GM19468 (cell line): ENCODE measurements at regions not wholly inside any gene's neighbourhood (a gene's known extent, or its start where the extent isn't known, plus 50 kb on each side); places are given as distances from the start of the nearest gene placed in this dataset.

Experiments used
- ATAC-seq: cut with Tn5 transposase; IDR thresholded peaks from one replicate; pipeline ENCODE4 v1.9.1; 2021; ENCODE audit warnings: mild to moderate bottlenecking, moderate library complexity, moderate number of reproducible peaks; ENCODE audit not compliant: unreplicated experiment; ENCODE audit errors: extremely low read depth

DNA sequence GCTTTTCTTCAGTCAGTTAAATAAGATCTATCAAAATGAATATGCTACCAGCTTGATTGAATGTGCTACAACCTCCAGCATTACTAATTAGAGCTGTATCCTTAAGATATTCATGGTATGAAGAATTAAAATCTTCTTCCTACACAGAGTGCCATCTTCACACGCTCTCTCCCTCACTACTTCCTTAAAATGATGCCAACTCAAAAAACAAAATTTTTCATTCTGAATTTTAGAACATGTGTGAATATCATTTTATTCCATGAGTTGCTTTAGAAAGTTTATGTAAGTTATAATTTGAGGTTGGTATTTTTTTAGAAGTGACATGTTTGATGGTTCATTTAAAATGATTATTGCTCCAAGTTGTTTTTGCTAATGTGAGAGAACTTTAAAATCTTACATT lies 407.5 kb upstream of the CELF2 start:
- no peak for ATAC-seq

DNA sequence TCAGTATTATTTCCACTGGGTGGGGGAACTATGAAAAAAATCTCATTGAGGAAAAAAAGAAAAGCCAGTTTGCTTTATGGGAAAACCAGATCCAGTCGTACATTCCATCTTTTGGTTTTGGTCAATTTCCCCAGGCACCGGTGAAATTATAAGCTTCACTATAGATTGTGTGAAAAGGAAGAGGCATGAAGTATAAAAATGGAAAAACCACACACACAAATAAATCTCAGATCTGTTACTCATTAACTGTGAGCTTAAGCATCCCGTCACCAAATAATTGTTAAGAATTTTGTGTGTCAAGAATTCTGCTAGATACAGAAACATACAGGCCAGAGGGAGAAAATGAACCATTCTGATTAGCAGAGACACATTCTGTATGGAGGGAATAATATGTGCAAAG lies 405.5 kb upstream of the CELF2 start:
- no peak for ATAC-seq

DNA sequence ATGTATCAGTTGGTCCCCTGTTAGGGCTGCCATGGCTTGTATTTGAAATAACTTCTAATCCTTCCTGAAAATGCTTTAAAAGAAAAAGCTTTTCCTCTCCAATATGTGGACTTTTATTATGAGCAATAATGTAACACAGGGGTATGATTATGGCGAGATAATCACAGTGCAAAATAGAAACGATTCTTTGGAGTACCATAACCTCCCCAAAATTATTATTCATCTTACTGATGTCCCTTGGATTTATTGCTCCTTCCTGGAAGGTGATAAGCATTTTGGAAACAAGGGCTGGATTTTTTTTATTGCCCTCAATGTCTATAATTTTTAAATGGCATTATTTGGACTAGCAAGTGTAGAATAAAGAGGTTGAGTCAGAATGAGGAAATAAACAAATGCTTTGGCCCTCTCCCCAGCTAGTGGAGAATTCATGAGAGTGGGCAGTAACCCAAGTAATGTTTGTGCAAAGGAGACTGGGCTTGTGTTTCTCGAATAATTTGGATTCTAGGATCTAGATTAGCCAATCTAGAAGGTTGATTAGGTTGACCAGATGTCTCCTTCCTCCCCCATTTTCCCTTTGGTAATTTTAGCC lies 403.9 kb upstream of the CELF2 start:
- no peak for ATAC-seq

DNA sequence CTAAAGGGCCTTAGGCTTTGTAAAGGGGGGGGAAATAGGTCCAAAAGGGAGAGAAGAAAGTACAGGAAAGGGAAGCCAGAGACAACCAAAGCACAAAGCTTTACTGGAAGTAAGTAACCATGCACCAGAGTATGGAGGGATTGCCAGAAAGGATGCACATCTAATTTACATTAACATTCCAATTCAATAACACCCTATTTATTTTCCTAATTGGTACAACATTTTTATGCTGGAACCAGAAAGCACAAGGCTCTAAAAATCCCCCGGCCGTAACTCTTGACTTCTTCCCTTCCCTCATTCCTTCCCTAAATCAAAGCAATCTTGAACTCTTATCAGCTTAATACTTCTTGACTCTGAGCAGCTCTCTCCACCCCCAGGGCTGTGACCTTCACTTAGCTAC lies 400.0 kb upstream of the CELF2 start:
- ATAC-seq, result no peak

DNA sequence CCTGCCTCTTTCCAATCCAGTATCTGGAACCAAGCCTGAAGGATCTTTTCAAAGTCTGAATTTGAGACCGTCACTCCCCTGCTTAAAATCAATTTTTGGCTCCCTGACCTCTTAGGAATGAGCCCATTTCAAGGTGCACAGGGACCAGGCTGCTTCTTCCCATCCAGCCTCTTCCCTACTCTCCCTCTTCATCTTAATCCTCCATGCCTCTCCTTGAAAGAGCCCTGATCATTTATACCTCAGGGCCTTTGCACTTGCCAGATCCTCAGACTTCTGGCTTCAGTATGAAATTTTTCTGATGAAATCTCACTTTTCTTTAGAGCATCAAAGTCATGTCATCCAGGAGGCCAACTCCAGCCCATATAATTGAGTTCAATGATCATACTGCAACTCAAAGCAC lies 399.5 kb upstream of the CELF2 start:
- no peak for ATAC-seq

DNA sequence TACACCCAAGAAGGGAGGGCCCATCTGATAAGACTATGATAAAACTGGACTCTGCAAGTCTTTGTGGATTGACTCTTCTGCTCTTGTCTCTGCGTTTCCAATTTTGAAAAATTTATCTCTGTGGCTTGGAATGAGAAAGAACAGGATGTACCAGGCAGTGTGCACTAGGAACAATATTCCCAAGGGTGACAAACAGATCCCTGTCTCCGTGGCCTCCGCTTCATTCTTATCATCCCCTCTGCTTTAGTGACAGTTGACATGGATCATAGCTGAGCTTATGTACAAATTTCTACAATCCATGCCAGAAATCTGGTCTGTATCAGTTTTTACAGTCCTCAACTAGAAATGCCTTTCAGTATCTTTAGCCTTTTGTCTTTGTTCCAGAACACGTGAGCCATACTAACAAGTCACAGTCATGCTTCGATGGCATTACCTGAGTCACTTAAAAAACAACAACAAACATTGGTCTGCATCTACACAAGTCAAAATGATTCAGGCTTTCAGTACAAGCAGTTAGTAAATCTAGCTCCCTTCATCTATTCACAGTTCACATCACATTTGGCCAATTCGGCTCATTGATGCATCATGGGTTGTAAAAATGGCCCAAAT lies 393.6 kb upstream of the CELF2 start:
- no peak for ATAC-seq

DNA sequence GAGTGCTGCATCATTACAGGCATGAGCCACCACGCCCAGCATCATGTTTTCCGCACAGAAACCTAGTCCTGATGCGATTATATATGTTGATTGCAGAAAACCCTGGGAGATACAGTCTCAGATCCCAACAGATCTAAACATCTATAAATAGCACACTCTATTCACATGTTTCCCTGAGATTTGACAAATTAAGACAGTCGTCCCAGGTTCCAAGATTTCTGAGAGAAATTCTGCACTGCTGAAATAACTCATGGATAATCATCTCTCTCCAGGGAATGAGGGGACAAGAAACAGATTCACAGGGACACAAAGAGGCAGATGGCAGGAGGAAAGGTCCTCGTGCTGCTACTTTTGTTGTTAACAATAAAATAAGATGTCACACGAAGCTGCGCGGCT lies 393.1 kb upstream of the CELF2 start:
- ATAC-seq, result no peak

DNA sequence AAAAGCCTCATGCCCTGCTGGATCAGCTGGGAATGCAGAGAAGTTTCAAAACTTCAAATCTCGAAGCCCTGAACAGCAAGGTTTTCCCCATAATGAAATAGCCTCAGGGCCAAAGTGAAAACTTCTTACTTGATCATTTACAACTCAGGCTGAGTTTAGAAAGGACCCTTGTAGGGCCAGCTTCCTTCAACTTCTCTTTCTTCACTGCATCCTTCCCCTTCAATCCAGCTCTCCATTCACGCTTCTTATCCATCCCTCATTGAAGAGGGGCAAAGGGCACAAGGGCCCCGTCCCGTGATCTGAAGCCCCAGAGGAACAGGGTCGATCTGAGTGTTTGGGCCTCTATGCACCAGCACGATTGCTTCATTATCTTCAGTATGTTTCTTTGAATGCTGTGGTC lies 392.2 kb upstream of the CELF2 start:
- no peak for ATAC-seq

DNA sequence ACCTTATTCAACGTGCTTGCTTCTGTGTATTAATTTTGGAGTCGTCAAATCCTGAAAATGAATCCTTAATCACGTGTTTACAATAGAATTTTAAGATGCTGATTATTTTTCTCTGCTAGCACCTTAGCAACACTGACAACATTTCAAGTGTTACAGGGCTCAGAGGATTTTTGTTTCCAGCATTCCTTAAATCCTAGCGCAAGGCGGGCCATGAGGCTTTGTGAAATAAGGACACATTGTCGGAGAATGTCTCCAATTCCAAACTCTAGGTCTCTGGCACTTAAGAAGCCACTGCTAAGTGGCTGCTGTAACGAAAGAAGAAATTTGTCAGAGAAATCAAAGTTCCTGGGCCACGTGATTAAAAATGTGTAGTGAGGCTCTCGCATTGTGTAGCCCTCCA lies 390.9 kb upstream of the CELF2 start:
- ATAC-seq, result no peak

DNA sequence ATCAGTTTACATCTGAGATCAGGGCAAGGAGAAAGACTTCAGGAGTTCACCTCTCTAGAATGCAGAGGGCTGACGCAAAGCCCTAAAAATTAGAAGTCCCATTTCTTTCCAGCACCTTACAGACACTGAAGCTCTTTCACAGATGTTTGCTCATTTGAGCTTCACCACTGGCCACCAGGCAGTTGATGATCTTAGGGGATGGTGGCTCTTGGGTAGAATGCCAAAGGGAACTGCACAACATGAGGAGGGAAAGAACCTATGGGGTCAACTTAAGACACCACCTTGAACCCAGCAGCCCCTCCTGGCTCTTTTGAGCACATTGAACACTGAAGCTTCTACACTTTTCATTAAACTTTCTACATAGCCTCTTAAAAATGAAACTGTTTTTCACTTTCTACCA lies 390.3 kb upstream of the CELF2 start:
- ATAC-seq, result no peak

DNA sequence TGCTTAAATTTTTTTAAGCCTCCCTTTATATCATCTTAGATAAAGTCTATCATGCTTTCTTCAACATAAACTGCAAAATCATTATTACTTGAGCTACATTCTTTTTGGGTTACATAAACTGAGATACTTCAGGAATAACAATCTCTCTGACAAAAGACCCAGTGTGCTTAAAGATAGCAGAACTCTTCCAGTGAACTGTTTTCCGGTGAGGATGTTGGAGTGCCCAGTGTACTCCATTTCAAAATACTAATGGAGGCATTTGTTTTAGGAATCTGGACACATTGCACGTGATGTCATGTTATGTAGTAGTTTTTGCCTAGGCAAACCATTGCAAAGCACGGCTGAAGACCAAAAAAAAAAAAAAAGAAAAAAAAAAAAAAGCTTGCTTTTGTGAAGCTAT lies 388.2 kb upstream of the CELF2 start:
- no peak for ATAC-seq

DNA sequence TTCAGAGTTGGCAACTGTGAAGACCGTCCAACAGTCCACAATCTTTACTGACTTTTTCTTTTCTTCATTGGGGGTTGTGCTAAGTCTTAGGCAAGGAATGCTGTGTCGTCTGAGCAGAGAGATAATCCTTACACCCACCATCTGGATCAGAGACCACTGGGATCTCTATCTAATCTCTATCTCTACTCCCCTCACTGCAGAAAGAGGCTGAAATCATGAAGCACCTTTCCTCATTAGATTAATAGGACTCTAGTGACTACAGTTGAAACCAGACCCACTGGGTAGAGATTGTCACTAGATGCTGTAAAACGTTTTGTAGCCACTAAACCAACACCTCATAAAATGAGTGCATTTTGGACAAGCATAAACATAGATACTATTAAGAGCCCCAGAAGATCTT lies 387.4 kb upstream of the CELF2 start:
- no peak for ATAC-seq

DNA sequence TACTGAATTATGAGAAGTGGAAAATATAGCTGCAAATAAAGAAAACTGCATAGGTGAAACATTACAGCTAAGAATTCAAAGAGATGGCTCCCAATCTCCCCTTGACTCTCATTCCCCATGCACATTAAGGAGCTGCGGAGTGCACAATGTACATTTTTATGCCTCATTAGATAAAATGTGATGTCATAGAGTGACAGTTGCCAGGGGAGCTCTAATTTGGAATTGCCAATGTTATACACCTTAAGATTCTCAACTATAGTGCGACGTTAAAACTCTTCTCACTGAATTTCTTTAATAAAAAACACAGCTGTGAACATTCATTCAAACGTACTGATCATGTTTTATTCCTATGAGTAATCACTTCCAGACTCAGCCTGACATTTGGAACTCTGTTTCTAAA lies 386.9 kb upstream of the CELF2 start:
- ATAC-seq, result no peak

DNA sequence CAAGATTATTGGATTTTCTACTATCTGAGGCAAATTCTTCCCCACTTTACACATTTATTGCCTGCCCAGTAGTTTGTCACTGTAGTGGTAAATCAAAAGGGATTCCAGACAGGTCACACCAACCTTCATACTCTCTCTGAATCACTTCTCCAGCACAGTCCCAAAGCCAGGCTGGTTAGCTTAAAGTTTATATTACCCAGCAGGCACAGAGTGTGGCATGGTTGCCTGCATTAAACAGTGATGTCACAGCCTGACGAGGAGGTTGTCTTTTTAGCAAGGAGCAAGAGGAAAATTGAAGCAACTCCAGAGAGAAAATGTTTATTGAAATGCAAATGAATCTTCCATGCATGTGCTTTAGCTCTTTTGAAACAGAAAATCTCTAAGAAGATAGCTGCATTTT lies 375.5 kb upstream of the CELF2 start:
- no peak for ATAC-seq

DNA sequence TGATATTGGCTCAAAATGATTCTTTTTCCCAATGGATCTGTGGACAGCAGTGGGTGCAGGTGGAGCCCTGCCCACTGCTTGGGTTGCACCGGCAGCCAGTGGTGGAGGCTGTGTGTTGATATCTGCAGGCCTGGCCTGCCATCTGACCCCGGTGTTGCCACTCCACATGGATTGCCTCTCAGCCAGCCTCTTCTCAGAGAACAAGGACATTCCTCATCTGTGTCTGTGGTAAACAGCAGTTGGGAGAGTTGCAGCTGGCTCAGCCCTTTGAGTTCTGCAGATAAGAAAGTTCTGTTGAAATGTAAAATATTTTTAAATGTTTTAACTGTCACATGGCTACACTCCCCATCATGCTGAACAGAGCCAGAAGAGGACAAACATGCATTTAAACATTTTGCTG lies 374.9 kb upstream of the CELF2 start:
- ATAC-seq, result no peak

DNA sequence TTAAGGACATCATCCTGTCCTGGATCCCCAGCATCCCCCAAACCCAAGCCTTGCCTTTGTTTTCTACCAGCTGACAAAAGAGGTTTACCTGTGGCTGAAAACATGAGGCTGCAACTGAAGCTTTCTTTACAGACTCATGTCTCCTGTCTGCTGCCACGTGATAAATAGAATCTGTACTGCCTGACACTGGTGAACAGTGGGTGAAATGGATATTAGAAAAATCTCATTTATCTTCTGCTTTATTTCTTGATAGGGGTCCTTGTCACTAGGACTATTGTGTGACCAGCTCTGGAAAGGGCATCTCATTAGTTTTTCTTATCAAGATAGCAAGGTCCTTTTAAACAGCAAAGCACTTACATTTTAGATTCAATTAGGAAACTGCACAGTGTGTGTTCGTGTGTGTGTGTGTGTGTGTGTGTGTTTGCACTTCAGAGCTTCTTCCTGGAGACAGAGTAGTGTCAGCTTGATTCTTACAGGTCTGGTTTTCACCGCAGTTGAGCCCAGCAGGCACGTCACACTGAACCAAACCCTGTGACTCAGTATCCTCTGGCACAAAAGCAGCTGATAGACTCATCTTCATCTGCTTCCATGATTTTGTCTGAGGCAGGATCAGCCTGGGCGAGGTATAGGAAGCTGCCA lies 373.5 kb upstream of the CELF2 start:
- ATAC-seq, result no peak

DNA sequence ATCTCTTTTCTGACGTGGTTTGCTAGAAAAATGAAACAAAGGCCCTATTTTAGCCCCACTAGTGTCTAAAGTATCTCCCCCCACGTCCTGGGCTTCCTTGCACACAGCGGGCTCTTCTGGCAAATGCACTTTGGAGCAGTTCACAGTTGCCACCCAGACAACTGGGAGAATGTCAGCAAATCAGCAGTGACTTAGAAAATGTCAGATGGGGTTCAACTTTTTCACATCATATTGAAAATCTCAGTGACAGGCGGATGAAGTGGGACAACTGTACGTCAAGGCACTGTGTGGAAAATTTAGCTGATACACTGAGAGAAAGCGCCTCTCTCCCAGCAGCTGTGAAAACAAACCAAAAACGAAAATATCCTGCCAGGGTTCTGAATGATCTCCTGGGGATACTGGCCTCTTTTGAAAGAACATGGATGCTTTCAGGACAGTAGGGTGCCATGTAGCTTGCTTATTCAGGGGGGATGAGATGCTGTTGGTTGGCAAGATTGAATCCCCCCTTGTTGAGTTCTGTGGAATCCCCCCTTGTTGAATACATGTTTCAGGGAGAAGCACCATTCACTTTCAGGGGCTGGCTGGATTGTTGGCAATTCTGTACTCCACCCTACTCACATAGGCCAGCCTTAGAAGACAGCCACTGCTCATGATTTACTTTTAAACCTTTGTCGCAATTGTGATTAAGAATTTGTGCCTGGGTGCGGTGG lies 372.8 kb upstream of the CELF2 start:
- ATAC-seq, result no peak

DNA sequence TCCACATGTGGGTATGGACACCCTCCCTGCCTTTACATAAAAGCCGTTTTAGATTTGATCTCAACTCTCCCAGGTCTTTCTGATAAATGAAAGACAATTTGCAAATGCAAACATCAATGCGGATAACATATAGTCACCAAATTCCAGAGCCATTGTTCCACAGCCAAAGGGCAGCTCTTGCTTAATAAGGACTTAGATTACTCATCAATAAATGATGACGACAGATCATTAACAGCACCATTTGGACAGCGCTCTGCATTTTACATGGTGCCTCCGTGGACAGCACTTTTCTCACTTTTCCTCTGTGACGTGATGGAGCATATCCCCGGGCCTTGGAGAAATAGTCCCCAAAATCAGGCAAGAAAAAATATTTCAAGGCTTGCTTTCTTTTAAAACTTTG lies 370.3 kb upstream of the CELF2 start:
- no peak for ATAC-seq

DNA sequence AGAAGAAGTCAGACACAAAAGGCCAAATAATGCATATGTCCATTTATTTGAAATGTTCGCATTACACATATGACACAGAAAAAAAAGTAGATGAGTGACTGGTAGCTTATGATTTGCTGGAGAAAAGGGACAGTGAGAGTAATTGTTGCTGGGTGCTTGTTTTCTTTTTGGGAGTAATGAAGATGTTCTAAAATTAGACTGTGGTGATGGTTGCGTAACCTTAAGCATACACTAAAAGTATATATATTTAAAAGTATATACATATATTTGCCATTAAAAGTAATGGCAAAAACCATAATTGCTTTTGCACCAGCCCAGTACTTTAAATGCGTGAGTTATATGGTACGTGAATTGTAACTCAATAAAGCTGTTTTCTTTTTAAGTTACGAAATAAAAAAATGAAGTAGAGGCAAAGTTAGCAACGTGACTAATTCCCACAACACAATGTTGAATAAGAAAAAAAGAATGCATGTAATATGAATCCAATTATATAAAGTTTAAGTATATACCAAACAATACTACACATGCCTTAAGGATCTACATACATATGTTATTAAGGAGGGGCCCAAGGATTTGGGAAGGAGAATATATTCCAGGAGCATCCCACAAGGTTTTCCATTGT lies 360.4 kb upstream of the CELF2 start:
- no peak for ATAC-seq

DNA sequence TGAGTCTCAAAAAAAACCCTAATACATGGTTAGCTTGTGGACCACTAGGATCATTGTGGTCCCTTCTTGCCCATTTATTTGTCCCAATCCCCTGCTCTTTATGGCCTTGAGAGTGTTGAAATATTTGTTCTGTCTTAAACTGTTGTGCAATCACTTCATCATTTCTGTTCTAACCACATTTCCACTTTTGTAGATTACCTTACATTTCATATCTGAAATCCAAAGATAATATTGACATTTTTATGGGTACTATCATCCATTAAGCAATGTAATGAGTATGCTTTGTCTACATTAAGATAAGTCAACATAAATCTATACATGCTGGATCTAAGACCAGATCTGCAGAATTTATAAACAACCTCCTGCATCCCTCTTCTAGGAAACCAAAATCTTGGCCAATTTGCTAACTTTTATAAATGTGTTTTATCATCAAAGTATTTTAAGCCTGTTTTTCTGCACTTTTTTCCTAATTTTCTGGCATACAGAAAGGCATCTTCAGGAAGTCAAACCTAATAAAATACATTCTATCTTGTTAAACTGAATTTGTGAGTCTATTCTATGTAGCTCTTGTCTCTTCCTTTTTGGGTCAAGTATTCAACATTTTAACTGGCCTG lies 359.4 kb upstream of the CELF2 start:
- ATAC-seq, result no peak

DNA sequence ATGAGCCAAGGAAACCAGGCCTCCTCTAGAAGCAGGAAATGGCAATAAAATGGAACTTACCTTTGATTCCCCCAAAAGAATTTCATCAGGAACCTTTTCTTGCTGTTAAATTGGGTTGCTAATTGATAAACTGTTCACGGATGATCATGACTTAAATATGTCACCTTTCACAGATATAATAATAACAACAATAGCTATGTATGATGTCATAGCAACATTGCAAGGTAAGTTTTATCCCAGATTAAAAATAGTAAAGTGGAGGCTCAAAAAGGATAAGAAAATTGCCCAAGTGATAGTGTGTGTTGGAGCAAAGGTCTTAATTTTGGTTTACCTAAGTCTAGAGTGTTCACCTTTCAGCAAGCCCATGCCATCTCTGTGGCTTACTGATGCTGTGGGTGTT lies 357.6 kb upstream of the CELF2 start:
- ATAC-seq, result no peak
